SK-N-SH (cell line): ENCODE measurements at regions not wholly inside any gene's neighbourhood (a gene's known extent, or its start where the extent isn't known, plus 50 kb on each side); places are given as distances from the start of the nearest gene placed in this dataset.

Source experiments
- CHD2 ChIP-seq: fragments of 150-350 bp; IDR thresholded peaks from 2 replicates; pipeline ENCODE4 v1.6.1; 2018; ENCODE audit warnings: low read length; ENCODE audit not compliant: partially characterized antibody
- EP300 ChIP-seq, 2 experiments: IDR thresholded peaks; 2 replicates each; pipeline versions ENCODE4 v1.4.0 to v1.6.1; 2012; ENCODE audit warnings: borderline replicate concordance in 1 of 2, low read depth in 1 of 2, low read length in 1 of 2
- EZH2phosphoT487 ChIP-seq: fragments of 200-600 bp; sonication (generic); IDR thresholded peaks from 2 replicates; pipeline ENCODE4 v1.6.1; 2017; ENCODE audit warnings: low read depth, mixed run types, mild to moderate bottlenecking, antibody characterized with exemption, moderate library complexity, borderline replicate concordance
- RAD21 ChIP-seq: IDR thresholded peaks from 2 replicates; pipeline ENCODE4 v1.6.1; 2012; ENCODE audit warnings: mild to moderate bottlenecking, low read length
- SIN3A ChIP-seq: IDR thresholded peaks from 2 replicates; pipeline ENCODE4 v1.6.1; 2012; ENCODE audit warnings: low read depth, mild to moderate bottlenecking, low read length, moderate library complexity, borderline replicate concordance
- TAF1 ChIP-seq: IDR thresholded peaks from 2 replicates; pipeline ENCODE4 v1.6.1; 2012; ENCODE audit warnings: low read depth, mild to moderate bottlenecking, low read length, moderate library complexity, borderline replicate concordance
- TF ChIP-seq, protein P1 (sequence below): fragments of 200-600 bp; sonication (generic); IDR thresholded peaks from 2 replicates; pipeline ENCODE4 v1.6.1; 2017; ENCODE audit warnings: antibody characterized with exemption, mild to moderate bottlenecking, moderate library complexity
- TF ChIP-seq, protein P2 (sequence below): IDR thresholded peaks from 2 replicates; pipeline ENCODE4 v1.4.0; 2012; ENCODE audit warnings: low read depth
- TF ChIP-seq, protein P3 (sequence below): IDR thresholded peaks from 2 replicates; pipeline ENCODE4 v1.6.1; 2012; ENCODE audit warnings: mild to moderate bottlenecking, low read depth, low read length, moderate library complexity

DNA sequence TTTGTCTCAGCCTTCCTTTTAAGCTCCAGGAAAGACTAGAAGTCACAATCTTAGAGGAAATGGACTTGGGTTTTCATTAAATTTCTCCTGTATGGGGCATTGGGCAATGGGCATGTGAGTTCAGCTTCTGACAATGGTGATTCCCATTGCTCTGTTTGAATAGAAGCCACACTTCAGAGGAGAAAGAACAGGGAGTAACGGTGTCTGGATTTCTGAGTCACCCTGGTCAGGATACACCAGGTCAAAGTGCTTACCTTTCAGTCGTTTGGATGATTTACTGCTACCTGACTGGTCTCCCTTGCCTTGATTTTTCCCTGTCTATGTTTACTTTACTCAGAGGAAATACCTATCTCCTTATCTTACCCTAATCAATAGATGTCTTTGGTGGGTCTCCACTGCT is 111.7 kb upstream of the VEPH1 start:
- TF ChIP-seq, protein P1, sequence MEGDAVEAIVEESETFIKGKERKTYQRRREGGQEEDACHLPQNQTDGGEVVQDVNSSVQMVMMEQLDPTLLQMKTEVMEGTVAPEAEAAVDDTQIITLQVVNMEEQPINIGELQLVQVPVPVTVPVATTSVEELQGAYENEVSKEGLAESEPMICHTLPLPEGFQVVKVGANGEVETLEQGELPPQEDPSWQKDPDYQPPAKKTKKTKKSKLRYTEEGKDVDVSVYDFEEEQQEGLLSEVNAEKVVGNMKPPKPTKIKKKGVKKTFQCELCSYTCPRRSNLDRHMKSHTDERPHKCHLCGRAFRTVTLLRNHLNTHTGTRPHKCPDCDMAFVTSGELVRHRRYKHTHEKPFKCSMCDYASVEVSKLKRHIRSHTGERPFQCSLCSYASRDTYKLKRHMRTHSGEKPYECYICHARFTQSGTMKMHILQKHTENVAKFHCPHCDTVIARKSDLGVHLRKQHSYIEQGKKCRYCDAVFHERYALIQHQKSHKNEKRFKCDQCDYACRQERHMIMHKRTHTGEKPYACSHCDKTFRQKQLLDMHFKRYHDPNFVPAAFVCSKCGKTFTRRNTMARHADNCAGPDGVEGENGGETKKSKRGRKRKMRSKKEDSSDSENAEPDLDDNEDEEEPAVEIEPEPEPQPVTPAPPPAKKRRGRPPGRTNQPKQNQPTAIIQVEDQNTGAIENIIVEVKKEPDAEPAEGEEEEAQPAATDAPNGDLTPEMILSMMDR: no peak
- TF ChIP-seq EZH2phosphoT487: no peak
- TF ChIP-seq TAF1: no peak
- TF ChIP-seq EP300 (IDR thresholded peaks at IDR 0.05; ENCODE audit: borderline replicate concordance in 1 of 2, low read depth in 1 of 2, low read length in 1 of 2): no peak
- no peak for TF ChIP-seq SIN3A
- TF ChIP-seq, protein P2, sequence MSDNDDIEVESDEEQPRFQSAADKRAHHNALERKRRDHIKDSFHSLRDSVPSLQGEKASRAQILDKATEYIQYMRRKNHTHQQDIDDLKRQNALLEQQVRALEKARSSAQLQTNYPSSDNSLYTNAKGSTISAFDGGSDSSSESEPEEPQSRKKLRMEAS: no peak
- no peak for TF ChIP-seq RAD21
- TF ChIP-seq, protein P3, sequence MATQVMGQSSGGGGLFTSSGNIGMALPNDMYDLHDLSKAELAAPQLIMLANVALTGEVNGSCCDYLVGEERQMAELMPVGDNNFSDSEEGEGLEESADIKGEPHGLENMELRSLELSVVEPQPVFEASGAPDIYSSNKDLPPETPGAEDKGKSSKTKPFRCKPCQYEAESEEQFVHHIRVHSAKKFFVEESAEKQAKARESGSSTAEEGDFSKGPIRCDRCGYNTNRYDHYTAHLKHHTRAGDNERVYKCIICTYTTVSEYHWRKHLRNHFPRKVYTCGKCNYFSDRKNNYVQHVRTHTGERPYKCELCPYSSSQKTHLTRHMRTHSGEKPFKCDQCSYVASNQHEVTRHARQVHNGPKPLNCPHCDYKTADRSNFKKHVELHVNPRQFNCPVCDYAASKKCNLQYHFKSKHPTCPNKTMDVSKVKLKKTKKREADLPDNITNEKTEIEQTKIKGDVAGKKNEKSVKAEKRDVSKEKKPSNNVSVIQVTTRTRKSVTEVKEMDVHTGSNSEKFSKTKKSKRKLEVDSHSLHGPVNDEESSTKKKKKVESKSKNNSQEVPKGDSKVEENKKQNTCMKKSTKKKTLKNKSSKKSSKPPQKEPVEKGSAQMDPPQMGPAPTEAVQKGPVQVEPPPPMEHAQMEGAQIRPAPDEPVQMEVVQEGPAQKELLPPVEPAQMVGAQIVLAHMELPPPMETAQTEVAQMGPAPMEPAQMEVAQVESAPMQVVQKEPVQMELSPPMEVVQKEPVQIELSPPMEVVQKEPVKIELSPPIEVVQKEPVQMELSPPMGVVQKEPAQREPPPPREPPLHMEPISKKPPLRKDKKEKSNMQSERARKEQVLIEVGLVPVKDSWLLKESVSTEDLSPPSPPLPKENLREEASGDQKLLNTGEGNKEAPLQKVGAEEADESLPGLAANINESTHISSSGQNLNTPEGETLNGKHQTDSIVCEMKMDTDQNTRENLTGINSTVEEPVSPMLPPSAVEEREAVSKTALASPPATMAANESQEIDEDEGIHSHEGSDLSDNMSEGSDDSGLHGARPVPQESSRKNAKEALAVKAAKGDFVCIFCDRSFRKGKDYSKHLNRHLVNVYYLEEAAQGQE: no peak
- no peak for TF ChIP-seq CHD2
